ENCODE measurements at regions not wholly inside any gene's neighbourhood (a gene's known extent, or its start where the extent isn't known, plus 50 kb on each side); places are given as distances from the start of the nearest gene placed in this dataset.

DNA sequence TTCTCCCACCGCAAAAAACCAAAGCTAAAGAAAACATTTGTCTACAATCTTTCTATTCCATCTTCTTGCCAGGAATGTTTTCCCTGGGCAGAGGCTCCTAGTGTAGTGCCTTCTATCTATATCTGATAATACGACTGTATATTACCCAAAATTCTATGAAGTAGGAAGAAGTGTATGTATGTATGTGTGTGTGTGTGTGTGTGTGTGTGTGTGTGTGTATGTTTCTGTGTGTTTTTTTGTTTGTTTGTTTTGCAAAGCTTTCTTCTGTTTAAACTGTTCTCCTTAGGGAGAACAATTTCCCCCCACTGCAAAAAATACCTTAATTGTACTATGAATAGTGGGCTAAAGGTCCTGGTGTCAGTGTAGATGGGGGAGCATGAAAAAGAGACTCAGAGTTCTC is 312.6 kb upstream of the CITED2 start:
- H3K27ac Mint-ChIP-seq (ENCODE audit: unreplicated experiment): no peak overlapping the region
- H3K4me1 Mint-ChIP-seq: peaks cover 15% of the 10 kb centered on the region
- H3K27me3 Mint-ChIP-seq (ENCODE audit: low read depth): no peaks in the 10 kb centered on the region
- no peak for DNase-seq (ENCODE audit: low read depth, low spot score)
- H3K4me3 Mint-ChIP-seq: no peak overlapping the region
- no peaks in the 10 kb centered on the region for H3K36me3 Mint-ChIP-seq (ENCODE audit: low read depth)
- no peaks in the 10 kb centered on the region for H3K9me3 Mint-ChIP-seq
- no peak for TF ChIP-seq CTCF (conservative IDR thresholded peaks at IDR 0.05)

- no peak for TF ChIP-seq CTCF (conservative IDR thresholded peaks at IDR 0.05)
- H3K9me3 Mint-ChIP-seq: no peaks in the 10 kb centered on the region
- H3K27me3 Mint-ChIP-seq (ENCODE audit: low read depth): no peaks in the 10 kb centered on the region
- H3K4me3 Mint-ChIP-seq: no peak overlapping the region
- H3K4me1 Mint-ChIP-seq: peaks cover 15% of the 10 kb centered on the region
- no peak for DNase-seq (ENCODE audit: low read depth, low spot score)
- no peaks in the 10 kb centered on the region for H3K36me3 Mint-ChIP-seq (ENCODE audit: low read depth)
- no peak overlapping the region for H3K27ac Mint-ChIP-seq (ENCODE audit: unreplicated experiment)
Measured at GRCh38 chr6:139686308-139686707, 311.9 kb upstream of the CITED2 start.

- no peak overlapping the region for H3K27ac Mint-ChIP-seq (ENCODE audit: unreplicated experiment)
- H3K27me3 Mint-ChIP-seq (ENCODE audit: low read depth): no peaks in the 10 kb centered on the region
- H3K4me3 Mint-ChIP-seq: no peak overlapping the region
- TF ChIP-seq CTCF (conservative IDR thresholded peaks at IDR 0.05): no peak
- H3K4me1 Mint-ChIP-seq: peaks cover 23% of the 10 kb centered on the region
- peaks cover 2% of the 10 kb centered on the region for H3K9me3 Mint-ChIP-seq
- H3K36me3 Mint-ChIP-seq (ENCODE audit: low read depth): no peaks in the 10 kb centered on the region
- no peak for DNase-seq (ENCODE audit: low read depth, low spot score)
Measured at GRCh38 chr6:139685009-139685408, 310.6 kb upstream of the CITED2 start.

DNA sequence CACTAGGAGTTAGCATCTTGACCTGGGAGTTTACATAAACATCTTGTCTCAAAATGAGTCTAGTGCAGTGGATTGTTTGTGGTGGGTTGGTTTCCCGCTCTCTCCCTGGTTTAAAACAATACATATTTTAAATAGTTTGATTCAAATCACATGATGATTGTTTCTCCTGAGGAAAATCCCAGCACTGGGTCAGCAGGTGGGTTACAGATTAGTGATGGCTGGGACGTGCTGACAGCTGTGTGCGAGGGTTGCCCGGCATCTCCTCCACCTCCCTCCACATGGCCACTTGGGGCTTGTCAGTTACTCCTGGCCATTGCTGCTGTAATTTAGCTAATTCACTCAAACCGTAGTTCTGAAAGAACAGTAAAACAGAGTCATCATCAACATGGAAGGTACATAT is 306.4 kb upstream of the CITED2 start:
- Mint-ChIP-seq H3K4me1 (peaks cover 15% of the 10 kb centered on the region), H3K36me3 (ENCODE audit: low read depth) (no peaks in the 10 kb centered on the region), H3K27me3 (ENCODE audit: low read depth) (no peaks in the 10 kb centered on the region), H3K4me3 (no peak overlapping the region), H3K27ac (ENCODE audit: unreplicated experiment) (no peak overlapping the region), H3K9me3 (peaks cover 2% of the 10 kb centered on the region)
- DNase-seq (ENCODE audit: low read depth, low spot score): no peak
- no peak for TF ChIP-seq CTCF (conservative IDR thresholded peaks at IDR 0.05)

- H3K27ac Mint-ChIP-seq (ENCODE audit: unreplicated experiment): no peak overlapping the region
- H3K9me3 Mint-ChIP-seq: peaks cover 7% of the 10 kb centered on the region
- no peak for DNase-seq (ENCODE audit: low read depth, low spot score)
- TF ChIP-seq CTCF (conservative IDR thresholded peaks at IDR 0.05): no peak
- peaks cover 2% of the 10 kb centered on the region for H3K36me3 Mint-ChIP-seq (ENCODE audit: low read depth)
- H3K4me3 Mint-ChIP-seq: no peak overlapping the region
- H3K27me3 Mint-ChIP-seq (ENCODE audit: low read depth): no peaks in the 10 kb centered on the region
- H3K4me1 Mint-ChIP-seq: peaks cover 11% of the 10 kb centered on the region
Measured at GRCh38 chr6:139679516-139680179, 305.2 kb upstream of the CITED2 start.

Measured in neural crest cell (in vitro differentiated cells).